HG03460 (cell line): ENCODE measurements at regions not wholly inside any gene's neighbourhood (a gene's known extent, or its start where the extent isn't known, plus 50 kb on each side); places are given as distances from the start of the nearest gene placed in this dataset.
"Not testable (repeated sequence)": the region's sequence is repeated elsewhere in the genome, so short reads cannot be mapped to it uniquely, and the experiment has no call there.

Source experiments
- ATAC-seq: cut with Tn5 transposase; IDR thresholded peaks from one replicate; pipeline ENCODE4 v1.9.1; 2021; ENCODE audit not compliant: unreplicated experiment

- no peak for ATAC-seq
These were observed 58.0 kb upstream of the AHI1 start for GRCh38 chr6:135555550-135555949.

GRCh38 chr6:135557582-135557981 lies 60.0 kb upstream of the AHI1 start:
- ATAC-seq, result no peak

GRCh38 chr6:135565605-135566004 lies 68.1 kb upstream of the AHI1 start:
- ATAC-seq, result not testable (repeated sequence)

GRCh38 chr6:135566311-135567068 lies 69.0 kb upstream of the AHI1 start:
- ATAC-seq, result no peak

- ATAC-seq, result no peak
These were observed 70.0 kb upstream of the AHI1 start for GRCh38 chr6:135567375-135568083.

GRCh38 chr6:135568379-135568778 lies 70.8 kb upstream of the AHI1 start:
- ATAC-seq, result peak; percentile 61

- no peak for ATAC-seq
These were observed 74.5 kb upstream of the AHI1 start for GRCh38 chr6:135572051-135572450.

GRCh38 chr6:135575629-135576028 lies 78.1 kb upstream of the AHI1 start:
- no peak for ATAC-seq

- ATAC-seq, result no peak
These were observed 78.5 kb upstream of the AHI1 start for GRCh38 chr6:135576055-135576454.

- peak; percentile 92 for ATAC-seq
These were observed 79.6 kb upstream of the AHI1 start for GRCh38 chr6:135577059-135577538.

GRCh38 chr6:135578976-135579375 lies 81.4 kb upstream of the AHI1 start:
- ATAC-seq, result no peak

GRCh38 chr6:135581211-135581610 lies 83.7 kb upstream of the AHI1 start:
- no peak for ATAC-seq

GRCh38 chr6:135583256-135583761 lies 85.8 kb upstream of the AHI1 start:
- ATAC-seq, result no peak

- ATAC-seq, result no peak
These were observed 88.8 kb upstream of the AHI1 start for GRCh38 chr6:135586388-135586787.

- ATAC-seq, result peak; percentile 56
These were observed 89.3 kb upstream of the AHI1 start for GRCh38 chr6:135586844-135587243.

- no peak for ATAC-seq
These were observed 94.7 kb upstream of the AHI1 start for GRCh38 chr6:135592276-135592675.

- no peak for ATAC-seq
These were observed 96.5 kb upstream of the AHI1 start for GRCh38 chr6:135594000-135594399.

- no peak for ATAC-seq
These were observed 102.7 kb upstream of the AHI1 start for GRCh38 chr6:135600086-135600702.

GRCh38 chr6:135600931-135601330 lies 103.4 kb upstream of the AHI1 start:
- no peak for ATAC-seq

GRCh38 chr6:135601857-135602256 lies 104.3 kb upstream of the AHI1 start:
- no peak for ATAC-seq

GRCh38 chr6:135603249-135603648 lies 105.7 kb upstream of the AHI1 start:
- ATAC-seq, result no peak
